Chondrocyte (in vitro differentiated cells): ENCODE measurements at regions not wholly inside any gene's neighbourhood (a gene's known extent, or its start where the extent isn't known, plus 50 kb on each side); places are given as distances from the start of the nearest gene placed in this dataset.
A peak's percentile ranks its signal among the peaks of the same experiment; 100 is the strongest.

Source experiments
- DNase-seq: peaks from one replicate; pipeline ENCODE4 v3.0.0; 2021; ENCODE audit warnings: mixed read lengths, low spot score
- H3K27ac Mint-ChIP-seq: one replicate; pipeline ENCODE4 v1.8.0; 2021; ENCODE audit warnings: mild to moderate bottlenecking, moderate library complexity, mixed read lengths; ENCODE audit not compliant: unreplicated experiment
- H3K27me3 Mint-ChIP-seq: 2 replicates; pipeline ENCODE4 v1.8.0; 2021; ENCODE audit warnings: low read depth, mixed read lengths
- H3K36me3 Mint-ChIP-seq: 2 replicates; pipeline ENCODE4 v1.8.0; 2021; ENCODE audit warnings: low read depth, mixed read lengths
- H3K4me1 Mint-ChIP-seq: 2 replicates; pipeline ENCODE4 v1.8.0; 2021; ENCODE audit warnings: low read depth, mild to moderate bottlenecking, mixed read lengths
- H3K4me3 Mint-ChIP-seq: one replicate; pipeline ENCODE4 v1.8.0; 2021; ENCODE audit warnings: mild to moderate bottlenecking, moderate library complexity, mixed read lengths; ENCODE audit not compliant: unreplicated experiment
- H3K9me3 Mint-ChIP-seq: 2 replicates; pipeline ENCODE4 v1.8.0; 2021; ENCODE audit warnings: low read depth, mixed read lengths
- CTCF ChIP-seq: fragments of 200-600 bp; sonication (generic); IDR thresholded peaks from 2 replicates; pipeline ENCODE4 v1.5.0; 2021; ENCODE audit warnings: antibody characterized with exemption, mild to moderate bottlenecking, moderate library complexity

GRCh38 chr2:128715360-128715759, 396.7 kb upstream of the HS6ST1 start:
- H3K9me3 Mint-ChIP-seq = peaks cover 5% of the 10 kb centered on the region
- no peak overlapping the region for H3K27ac Mint-ChIP-seq
- peaks cover 15% of the 10 kb centered on the region for H3K27me3 Mint-ChIP-seq
- H3K4me3 Mint-ChIP-seq = no peak overlapping the region
- TF ChIP-seq CTCF = no peak
- H3K4me1 Mint-ChIP-seq = no peaks in the 10 kb centered on the region
- H3K36me3 Mint-ChIP-seq = no peaks in the 10 kb centered on the region
- DNase-seq = no peak

GRCh38 chr2:128716299-128716721, 397.6 kb upstream of the HS6ST1 start:
- Mint-ChIP-seq H3K36me3 (no peaks in the 10 kb centered on the region), H3K27me3 (peaks cover 15% of the 10 kb centered on the region), H3K4me3 (no peak overlapping the region), H3K9me3 (peaks cover 8% of the 10 kb centered on the region), H3K27ac (no peak overlapping the region), H3K4me1 (no peaks in the 10 kb centered on the region)
- no peak for TF ChIP-seq CTCF
- no peak for DNase-seq

GRCh38 chr2:128717758-128718710, 399.4 kb upstream of the HS6ST1 start:
- peaks cover 15% of the 10 kb centered on the region for H3K27me3 Mint-ChIP-seq
- no peak for DNase-seq
- H3K4me1 Mint-ChIP-seq = no peaks in the 10 kb centered on the region
- H3K4me3 Mint-ChIP-seq = no peak overlapping the region
- no peaks in the 10 kb centered on the region for H3K36me3 Mint-ChIP-seq
- no peak for TF ChIP-seq CTCF
- H3K27ac Mint-ChIP-seq = no peak overlapping the region
- peaks cover 8% of the 10 kb centered on the region for H3K9me3 Mint-ChIP-seq

- Mint-ChIP-seq H3K36me3 (no peaks in the 10 kb centered on the region), H3K9me3 (peaks cover 13% of the 10 kb centered on the region), H3K27ac (no peak overlapping the region), H3K4me3 (no peak overlapping the region), H3K27me3 (peaks cover 10% of the 10 kb centered on the region), H3K4me1 (no peaks in the 10 kb centered on the region)
- no peak for DNase-seq
- peak; percentile 30 for TF ChIP-seq CTCF
These were observed 401.7 kb upstream of the HS6ST1 start for GRCh38 chr2:128720080-128721022.

- no peak for DNase-seq
- H3K27ac Mint-ChIP-seq = no peak overlapping the region
- H3K4me3 Mint-ChIP-seq = no peak overlapping the region
- no peak for TF ChIP-seq CTCF
- H3K27me3 Mint-ChIP-seq = peaks cover 4% of the 10 kb centered on the region
- peaks cover 13% of the 10 kb centered on the region for H3K9me3 Mint-ChIP-seq
- H3K4me1 Mint-ChIP-seq = peaks cover 2% of the 10 kb centered on the region
- no peaks in the 10 kb centered on the region for H3K36me3 Mint-ChIP-seq
These were observed 402.4 kb upstream of the HS6ST1 start for GRCh38 chr2:128721096-128721495.
